H1 (cell line): ENCODE measurements at regions not wholly inside any gene's neighbourhood (a gene's known extent, or its start where the extent isn't known, plus 50 kb on each side); places are given as distances from the start of the nearest gene placed in this dataset.

Experiments used
- CHD2 ChIP-seq: IDR thresholded peaks from 2 replicates; pipeline ENCODE4 v1.6.1; 2012; ENCODE audit warnings: low read length, improper control_type of control experiment
- SIN3A ChIP-seq, 2 experiments: IDR thresholded peaks in 1 of 2; conservative IDR thresholded peaks in 1 of 2; 2 replicates each; pipeline ENCODE4 v1.6.1; 2011 to 2012; ENCODE audit warnings: low read length in 2 of 2, improper control_type of control experiment in 1 of 2, low read depth in 1 of 2, mild to moderate bottlenecking in 1 of 2
- TF ChIP-seq, protein P1 (sequence below), 3 experiments: IDR thresholded peaks; 1 replicate in 2 of 3; 2 replicates in 1 of 3; pipeline versions ENCODE4 v1.5.1 to v1.6.1; 2011; ENCODE audit warnings: low read length in 3 of 3, mild to moderate bottlenecking in 3 of 3, inconsistent platforms in 2 of 3, low read depth in 1 of 3, moderate library complexity in 1 of 3; ENCODE audit not compliant: insufficient read depth in 1 of 3; ENCODE audit errors: control extremely low read depth in 1 of 3

DNA sequence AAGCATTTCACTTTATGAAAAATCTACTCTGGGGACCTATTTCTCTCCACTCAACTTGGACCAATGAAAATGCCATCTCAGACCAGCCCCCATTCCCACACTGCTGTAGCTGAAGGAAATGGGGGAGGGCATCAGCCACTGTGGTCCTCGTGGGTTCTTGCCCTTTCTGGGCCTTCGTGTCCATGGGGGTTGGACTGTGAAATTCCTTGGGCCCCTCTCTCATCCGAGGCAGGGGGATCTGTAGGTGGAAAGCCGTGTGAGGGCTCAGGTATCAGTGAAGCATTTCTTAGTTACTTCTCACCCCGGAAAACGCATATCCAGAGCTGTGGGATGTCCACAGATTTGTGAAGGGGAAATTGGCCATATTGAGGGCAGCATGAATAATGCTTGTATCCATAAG, 147.9 kb downstream of the CDC5L start:
- TF ChIP-seq SIN3A (conservative IDR thresholded peaks at IDR 0.05 in 1 of 2, IDR thresholded peaks at IDR 0.05 in 1 of 2; ENCODE audit: low read depth in 1 of 2, low read length in 2 of 2) (no peak), CHD2 (no peak)
- TF ChIP-seq, protein P1, sequence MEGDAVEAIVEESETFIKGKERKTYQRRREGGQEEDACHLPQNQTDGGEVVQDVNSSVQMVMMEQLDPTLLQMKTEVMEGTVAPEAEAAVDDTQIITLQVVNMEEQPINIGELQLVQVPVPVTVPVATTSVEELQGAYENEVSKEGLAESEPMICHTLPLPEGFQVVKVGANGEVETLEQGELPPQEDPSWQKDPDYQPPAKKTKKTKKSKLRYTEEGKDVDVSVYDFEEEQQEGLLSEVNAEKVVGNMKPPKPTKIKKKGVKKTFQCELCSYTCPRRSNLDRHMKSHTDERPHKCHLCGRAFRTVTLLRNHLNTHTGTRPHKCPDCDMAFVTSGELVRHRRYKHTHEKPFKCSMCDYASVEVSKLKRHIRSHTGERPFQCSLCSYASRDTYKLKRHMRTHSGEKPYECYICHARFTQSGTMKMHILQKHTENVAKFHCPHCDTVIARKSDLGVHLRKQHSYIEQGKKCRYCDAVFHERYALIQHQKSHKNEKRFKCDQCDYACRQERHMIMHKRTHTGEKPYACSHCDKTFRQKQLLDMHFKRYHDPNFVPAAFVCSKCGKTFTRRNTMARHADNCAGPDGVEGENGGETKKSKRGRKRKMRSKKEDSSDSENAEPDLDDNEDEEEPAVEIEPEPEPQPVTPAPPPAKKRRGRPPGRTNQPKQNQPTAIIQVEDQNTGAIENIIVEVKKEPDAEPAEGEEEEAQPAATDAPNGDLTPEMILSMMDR (IDR thresholded peaks at IDR 0.05; ENCODE audit: control extremely low read depth in 1 of 3, insufficient read depth in 1 of 3, low read depth in 1 of 3, low read length in 3 of 3), result no peak
